Superior temporal gyrus (tissue), 1 donor: ENCODE measurements at regions not wholly inside any gene's neighbourhood (a gene's known extent, or its start where the extent isn't known, plus 50 kb on each side); places are given as distances from the start of the nearest gene placed in this dataset.
"Not testable (repeated sequence)": the region's sequence is repeated elsewhere in the genome, so short reads cannot be mapped to it uniquely, and the experiment has no call there.

Source experiments
- DNase-seq: peaks from one replicate; pipeline ENCODE4 v3.0.0-alpha.2; 2016; ENCODE audit errors: extremely low spot score

- no peak for DNase-seq
These were observed 50.7 kb upstream of the AP4E1 start for GRCh38 chr15:50857763-50858162.

GRCh38 chr15:50854601-50855490, 53.6 kb upstream of the AP4E1 start:
- no peak for DNase-seq

- DNase-seq = no peak
These were observed 58.5 kb upstream of the AP4E1 start for GRCh38 chr15:50850003-50850402.

- DNase-seq = no peak
These were observed 60.1 kb upstream of the AP4E1 start for GRCh38 chr15:50848349-50848748.

- DNase-seq = not testable (repeated sequence)
These were observed 63.3 kb upstream of the AP4E1 start for GRCh38 chr15:50845181-50845580.

GRCh38 chr15:50840520-50840919, 68.0 kb upstream of the AP4E1 start:
- DNase-seq = no peak

- DNase-seq = no peak
These were observed 71.2 kb upstream of the AP4E1 start for GRCh38 chr15:50837256-50837770.

- no peak for DNase-seq
These were observed 65.2 kb upstream of the SPPL2A start for GRCh38 chr15:50830477-50831354.

- peak; percentile 41 for DNase-seq
These were observed 63.2 kb upstream of the SPPL2A start for GRCh38 chr15:50828610-50829206.

GRCh38 chr15:50825946-50826345, 60.4 kb upstream of the SPPL2A start:
- DNase-seq = no peak

- no peak for DNase-seq
These were observed 59.0 kb upstream of the SPPL2A start for GRCh38 chr15:50824514-50824913.

- no peak for DNase-seq
These were observed 57.8 kb upstream of the SPPL2A start for GRCh38 chr15:50823281-50823680.

- no peak for DNase-seq
These were observed 56.0 kb upstream of the SPPL2A start for GRCh38 chr15:50821476-50821875.

GRCh38 chr15:50820808-50821382, 55.4 kb upstream of the SPPL2A start:
- peak; percentile 40 for DNase-seq

- DNase-seq = no peak
These were observed 53.8 kb upstream of the SPPL2A start for GRCh38 chr15:50819344-50819743.

GRCh38 chr15:50815958-50816590, 50.6 kb upstream of the SPPL2A start:
- DNase-seq = no peak
